GM21447 (cell line): ENCODE measurements at regions not wholly inside any gene's neighbourhood (a gene's known extent, or its start where the extent isn't known, plus 50 kb on each side); places are given as distances from the start of the nearest gene placed in this dataset.

Experiments used
- ATAC-seq: cut with Tn5 transposase; IDR thresholded peaks from one replicate; pipeline ENCODE4 v1.9.1; 2021; ENCODE audit not compliant: unreplicated experiment

DNA sequence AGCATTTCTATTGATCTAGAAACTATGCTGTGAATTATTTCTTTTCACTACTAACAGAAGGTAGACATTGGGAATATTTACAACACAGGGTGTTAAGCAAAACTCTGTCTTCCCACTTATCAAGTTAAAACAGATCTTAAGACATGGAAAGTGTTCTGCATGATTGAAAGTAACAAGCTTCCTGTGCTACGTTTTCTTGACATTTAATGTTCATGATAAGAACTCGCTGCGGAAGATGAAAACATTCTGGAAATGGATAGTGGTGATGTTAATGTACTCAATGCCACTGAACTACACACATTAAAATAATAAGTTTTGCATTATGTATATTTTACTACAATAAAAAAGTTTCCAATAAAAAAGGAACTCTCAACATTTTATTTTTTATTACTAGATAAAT lies 74.4 kb upstream of the SCN7A start:
- no peak for ATAC-seq

DNA sequence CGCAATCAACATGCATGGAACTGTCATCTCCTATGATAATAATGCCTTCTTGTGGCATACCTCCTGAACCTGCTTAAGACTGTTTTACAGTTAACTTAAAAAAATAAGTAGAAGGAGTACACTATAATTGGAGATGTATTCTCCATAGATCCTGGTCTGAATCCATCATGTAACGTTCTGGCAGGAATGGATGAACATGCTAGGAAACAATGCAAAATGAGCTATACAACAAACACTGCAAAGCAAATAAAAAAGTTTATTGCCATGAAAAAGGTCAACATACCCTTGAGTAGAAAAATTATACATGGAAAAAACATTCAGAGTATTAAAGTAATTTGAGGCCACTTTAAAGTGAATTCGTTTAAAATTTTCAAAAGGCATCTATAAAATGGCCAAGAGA lies 71.5 kb upstream of the SCN7A start:
- ATAC-seq: no peak

DNA sequence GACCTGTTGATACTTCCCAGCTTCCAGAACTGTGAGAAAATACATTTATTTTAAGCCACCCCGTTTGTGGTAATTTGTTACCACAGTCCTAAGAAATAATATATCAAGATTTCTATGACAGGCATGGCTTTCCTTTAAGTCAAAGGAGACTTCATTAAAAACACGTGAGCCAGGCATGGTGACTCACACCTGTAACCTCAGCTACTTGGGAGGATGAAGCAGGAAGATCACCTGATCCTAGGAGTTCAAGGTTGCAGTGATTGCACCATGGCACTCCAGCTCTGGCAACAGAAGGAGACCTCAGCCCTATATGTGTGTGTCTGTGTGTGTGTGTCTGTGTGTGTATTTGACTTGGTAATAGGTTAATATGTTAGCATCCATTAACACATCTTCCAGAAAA lies 69.8 kb upstream of the SCN7A start:
- ATAC-seq: no peak

DNA sequence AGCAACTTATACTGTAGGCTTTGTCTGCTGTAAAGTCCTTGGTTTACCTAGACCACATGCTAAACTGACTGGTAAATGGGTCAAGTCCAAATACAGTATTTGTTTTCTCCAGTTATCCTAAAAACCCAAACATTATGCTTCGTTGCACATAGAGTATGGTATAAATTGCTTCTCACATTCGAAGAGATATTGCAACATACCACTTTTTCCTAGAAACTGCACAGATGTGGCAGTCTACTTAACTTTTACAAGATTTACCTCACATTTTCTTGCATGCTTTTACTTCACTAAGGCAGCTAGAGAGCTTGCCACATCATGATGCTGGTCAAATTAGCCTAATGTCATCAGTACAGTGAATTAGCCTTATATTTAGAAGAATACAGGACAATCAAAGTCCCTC lies 66.0 kb upstream of the SCN7A start:
- ATAC-seq: no peak

DNA sequence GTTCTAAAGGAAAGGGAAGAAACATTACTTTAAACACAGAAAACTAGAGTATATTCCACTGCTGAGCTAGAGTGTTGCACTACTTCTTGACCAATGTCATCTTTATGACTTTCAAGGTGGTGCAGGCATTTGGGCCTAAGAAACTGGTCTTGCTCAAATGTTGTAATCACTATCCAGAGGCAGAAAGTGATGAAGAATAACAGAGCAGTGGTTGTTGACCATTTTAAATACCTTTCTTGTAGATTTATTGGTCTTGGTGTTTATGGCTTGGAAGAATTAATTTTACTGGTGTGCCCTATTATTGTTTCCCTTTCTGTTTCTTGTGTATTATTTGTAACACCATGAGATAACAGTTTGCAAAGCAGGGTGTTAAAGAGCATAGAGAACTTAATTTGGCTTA lies 56.9 kb upstream of the SCN7A start:
- ATAC-seq: no peak

DNA sequence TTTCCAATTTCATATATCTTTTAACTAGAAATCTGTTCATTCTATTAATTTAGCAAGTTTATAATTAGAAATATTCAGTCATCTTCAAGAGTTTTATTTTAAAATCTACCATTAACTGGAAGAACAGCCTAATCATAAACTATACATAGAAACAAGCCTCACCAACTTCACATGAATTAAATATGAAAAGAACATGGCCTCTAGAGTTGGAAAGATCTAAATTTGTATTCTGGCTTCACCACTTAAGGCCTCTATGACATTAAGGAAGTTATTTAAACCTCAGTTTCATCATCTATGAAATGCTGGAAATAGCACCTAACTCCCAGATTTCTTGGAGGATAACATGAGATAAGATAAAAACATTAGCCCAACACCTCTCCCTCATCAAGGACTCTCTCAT lies 51.4 kb upstream of the SCN7A start:
- no peak for ATAC-seq
